MM.1S (cell line): ENCODE measurements at regions not wholly inside any gene's neighbourhood (a gene's known extent, or its start where the extent isn't known, plus 50 kb on each side); places are given as distances from the start of the nearest gene placed in this dataset.

Experiments used
- DNase-seq: peaks from one replicate; pipeline ENCODE4 v3.0.0-alpha.2; 2015
- H2AFZ ChIP-seq: fragments of 300-600 bp; sonication (generic); 2 replicates; pipeline ENCODE4 v1.6.0; 2016; ENCODE audit warnings: antibody characterized with exemption, low read length
- H3F3A ChIP-seq: fragments of 300-600 bp; sonication (generic); 2 replicates; pipeline ENCODE4 v1.6.1; 2016; ENCODE audit warnings: mild to moderate bottlenecking, antibody characterized with exemption, low read length, moderate library complexity, mixed read lengths; ENCODE audit not compliant: insufficient read depth
- H3K27ac ChIP-seq: fragments of 300-600 bp; sonication (generic); 2 replicates; pipeline ENCODE4 v1.5.1; 2016; ENCODE audit warnings: mild to moderate bottlenecking, low read length
- H3K27me3 ChIP-seq: fragments of 300-600 bp; sonication (generic); replicated peaks from 2 replicates; pipeline ENCODE4 v1.6.0; 2016; ENCODE audit warnings: low read length; ENCODE audit not compliant: insufficient read depth
- H3K36me3 ChIP-seq: fragments of 300-600 bp; sonication (generic); replicated peaks from 2 replicates; pipeline ENCODE4 v1.6.1; 2016; ENCODE audit warnings: mild to moderate bottlenecking, low read length, mixed read lengths; ENCODE audit not compliant: insufficient read depth
- H3K4me1 ChIP-seq: fragments of 300-600 bp; sonication (generic); 2 replicates; pipeline ENCODE4 v1.6.1; 2016; ENCODE audit warnings: low read length, mixed read lengths
- H3K4me2 ChIP-seq: fragments of 300-600 bp; sonication (generic); 2 replicates; pipeline ENCODE4 v1.6.0; 2016; ENCODE audit warnings: low read depth, low read length
- H3K4me3 ChIP-seq: fragments of 300-600 bp; sonication (generic); 2 replicates; pipeline ENCODE4 v1.5.1; 2016; ENCODE audit warnings: low read length, mixed read lengths
- H3K79me2 ChIP-seq: fragments of 300-600 bp; sonication (generic); 2 replicates; pipeline ENCODE4 v1.6.1; 2016; ENCODE audit warnings: mixed run types, low read length, mixed read lengths
- H3K9ac ChIP-seq: fragments of 300-600 bp; sonication (generic); 2 replicates; pipeline ENCODE4 v1.6.1; 2016; ENCODE audit warnings: low read length, mixed read lengths
- H3K9me2 ChIP-seq: fragments of 300-600 bp; sonication (generic); replicated peaks from 2 replicates; pipeline ENCODE4 v1.6.1; 2016; ENCODE audit warnings: mild to moderate bottlenecking, low read length, mixed read lengths; ENCODE audit not compliant: insufficient read depth
- H3K9me3 ChIP-seq: fragments of 300-600 bp; sonication (generic); replicated peaks from 2 replicates; pipeline ENCODE4 v1.6.1; 2016; ENCODE audit warnings: mild to moderate bottlenecking, low read length, mixed read lengths; ENCODE audit not compliant: insufficient read depth
- H4K20me1 ChIP-seq: fragments of 300-600 bp; sonication (generic); 2 replicates; pipeline ENCODE4 v1.6.1; 2016; ENCODE audit warnings: mild to moderate bottlenecking, low read length, moderate library complexity, mixed read lengths; ENCODE audit not compliant: insufficient read depth
- EZH2 ChIP-seq: fragments of 300-600 bp; sonication (generic); optimal IDR thresholded peaks from 2 replicates; pipeline ENCODE3; 2017; ENCODE audit warnings: low read depth, mild to moderate bottlenecking, antibody characterized with exemption, low read length, mixed read lengths
- EZH2phosphoT487 ChIP-seq: fragments of 300-600 bp; sonication (generic); IDR thresholded peaks from 2 replicates; pipeline ENCODE4 v1.6.1; 2018; ENCODE audit warnings: antibody characterized with exemption, low read length
- TF ChIP-seq, protein P1 (sequence below): fragments of 300-600 bp; sonication (generic); IDR thresholded peaks from 2 replicates; pipeline ENCODE4 v1.5.1; 2016; ENCODE audit warnings: antibody characterized with exemption, low read length, mixed read lengths

GRCh38 chr7:32191305-32191704 lies 121.1 kb upstream of the PDE1C start:
- Histone ChIP-seq H3K9me2 (no peaks in the 10 kb centered on the region), H3K79me2 (no peaks in the 10 kb centered on the region), H3K27me3 (no peaks in the 10 kb centered on the region), H3K27ac (no peak overlapping the region), H3K9ac (no peak overlapping the region), H3K4me3 (no peak overlapping the region), H3F3A (no peaks in the 10 kb centered on the region), H4K20me1 (no peaks in the 10 kb centered on the region), H3K36me3 (no peaks in the 10 kb centered on the region), H3K4me2 (no peak overlapping the region), H2AFZ (no peak overlapping the region), H3K4me1 (no peaks in the 10 kb centered on the region), H3K9me3 (no peaks in the 10 kb centered on the region)
- no peak for DNase-seq
- no peak for TF ChIP-seq EZH2
- TF ChIP-seq EZH2phosphoT487 = no peak
- TF ChIP-seq, protein P1, sequence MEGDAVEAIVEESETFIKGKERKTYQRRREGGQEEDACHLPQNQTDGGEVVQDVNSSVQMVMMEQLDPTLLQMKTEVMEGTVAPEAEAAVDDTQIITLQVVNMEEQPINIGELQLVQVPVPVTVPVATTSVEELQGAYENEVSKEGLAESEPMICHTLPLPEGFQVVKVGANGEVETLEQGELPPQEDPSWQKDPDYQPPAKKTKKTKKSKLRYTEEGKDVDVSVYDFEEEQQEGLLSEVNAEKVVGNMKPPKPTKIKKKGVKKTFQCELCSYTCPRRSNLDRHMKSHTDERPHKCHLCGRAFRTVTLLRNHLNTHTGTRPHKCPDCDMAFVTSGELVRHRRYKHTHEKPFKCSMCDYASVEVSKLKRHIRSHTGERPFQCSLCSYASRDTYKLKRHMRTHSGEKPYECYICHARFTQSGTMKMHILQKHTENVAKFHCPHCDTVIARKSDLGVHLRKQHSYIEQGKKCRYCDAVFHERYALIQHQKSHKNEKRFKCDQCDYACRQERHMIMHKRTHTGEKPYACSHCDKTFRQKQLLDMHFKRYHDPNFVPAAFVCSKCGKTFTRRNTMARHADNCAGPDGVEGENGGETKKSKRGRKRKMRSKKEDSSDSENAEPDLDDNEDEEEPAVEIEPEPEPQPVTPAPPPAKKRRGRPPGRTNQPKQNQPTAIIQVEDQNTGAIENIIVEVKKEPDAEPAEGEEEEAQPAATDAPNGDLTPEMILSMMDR = no peak

DNA sequence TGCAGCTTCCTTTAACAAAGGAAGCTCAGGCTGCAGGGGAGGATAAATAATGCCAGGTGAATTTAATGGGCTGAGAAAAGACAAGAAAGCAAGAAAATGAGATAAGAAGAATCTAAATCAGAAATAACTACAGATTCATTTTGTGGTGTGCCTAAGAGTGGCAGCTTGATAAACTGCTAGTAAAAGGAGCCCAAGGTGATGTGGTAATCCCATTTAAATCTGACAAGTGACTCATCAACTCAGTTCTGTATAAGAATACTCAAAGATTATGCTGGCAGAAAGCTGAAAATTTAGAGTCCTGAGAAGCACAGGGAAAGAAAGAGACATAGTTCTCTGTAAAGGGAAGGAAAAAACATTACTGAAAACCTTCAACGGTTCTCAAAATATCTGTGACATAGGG lies 109.4 kb upstream of the PDE1C start:
- no peaks in the 10 kb centered on the region for H3F3A ChIP-seq

DNA sequence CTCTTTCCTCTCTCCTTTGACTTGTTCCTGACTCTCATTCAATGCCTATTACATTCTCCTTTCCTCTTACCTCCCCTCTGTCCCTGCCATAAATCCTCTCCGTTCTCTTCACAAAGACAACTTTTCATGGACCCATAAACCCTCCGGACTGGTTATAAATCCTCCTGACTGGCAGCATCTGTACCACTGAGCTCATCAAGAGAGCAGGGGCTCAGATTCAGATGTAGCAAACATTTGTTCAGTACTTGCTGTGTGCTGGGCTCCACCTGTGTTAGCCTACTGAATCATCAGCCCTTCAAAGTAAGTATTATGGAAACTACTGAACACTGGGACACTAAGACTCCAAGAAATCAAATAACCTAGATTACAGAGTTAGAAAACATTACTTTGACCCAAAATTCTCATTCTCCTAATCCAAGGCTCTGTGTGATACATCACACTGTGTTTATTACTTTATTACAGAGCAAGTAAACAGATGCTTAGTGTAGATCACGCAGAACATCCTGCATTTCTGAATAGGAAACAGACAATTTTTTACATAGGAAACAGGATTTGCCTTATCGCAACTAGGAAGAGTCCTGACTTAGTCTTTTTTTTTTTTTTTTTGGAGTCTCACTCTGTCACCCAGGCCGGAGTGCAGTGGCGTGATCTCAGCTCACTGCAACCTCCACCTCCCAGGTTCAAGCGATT lies 108.6 kb upstream of the PDE1C start:
- Histone ChIP-seq H3K79me2 (no peaks in the 10 kb centered on the region), H3K9ac (no peak overlapping the region), H3K9me2 (no peaks in the 10 kb centered on the region), H3K27me3 (no peaks in the 10 kb centered on the region), H2AFZ (no peak overlapping the region), H3K4me1 (no peaks in the 10 kb centered on the region), H4K20me1 (no peaks in the 10 kb centered on the region), H3K4me3 (no peak overlapping the region), H3K9me3 (no peaks in the 10 kb centered on the region), H3K36me3 (no peaks in the 10 kb centered on the region), H3F3A (no peaks in the 10 kb centered on the region), H3K27ac (no peak overlapping the region), H3K4me2 (no peak overlapping the region)
- TF ChIP-seq EZH2 (no peak), EZH2phosphoT487 (no peak)
- TF ChIP-seq, protein P1 = no peak
- DNase-seq = no peak

More for the DNA sequence above, 109.4 kb upstream of the PDE1C start:
- H3K4me1 ChIP-seq = no peaks in the 10 kb centered on the region
- H4K20me1 ChIP-seq = no peaks in the 10 kb centered on the region
- H3K9ac ChIP-seq = no peak overlapping the region
- H3K4me2 ChIP-seq = no peak overlapping the region
- no peak for DNase-seq
- H3K36me3 ChIP-seq = no peaks in the 10 kb centered on the region
- no peaks in the 10 kb centered on the region for H3K27me3 ChIP-seq
- no peaks in the 10 kb centered on the region for H3K9me2 ChIP-seq
- no peak overlapping the region for H3K4me3 ChIP-seq
- no peak overlapping the region for H3K27ac ChIP-seq
- H2AFZ ChIP-seq = no peak overlapping the region
- H3K9me3 ChIP-seq = no peaks in the 10 kb centered on the region
- no peaks in the 10 kb centered on the region for H3K79me2 ChIP-seq
- TF ChIP-seq, protein P1 = no peak
- TF ChIP-seq EZH2phosphoT487 (no peak), EZH2 (no peak)
